AG09309 (cell line): ENCODE measurements at regions not wholly inside any gene's neighbourhood (a gene's known extent, or its start where the extent isn't known, plus 50 kb on each side); places are given as distances from the start of the nearest gene placed in this dataset.
"Not testable (repeated sequence)": the region's sequence is repeated elsewhere in the genome, so short reads cannot be mapped to it uniquely, and the experiment has no call there.

Experiments used
- DNase-seq: peaks from one replicate; pipeline ENCODE4 v3.0.0-alpha.2; 2010; ENCODE audit warnings: low read depth
- H3K4me3 ChIP-seq: 2 replicates; pipeline ENCODE4 v1.5.1; 2011; ENCODE audit warnings: mild to moderate bottlenecking, low read depth, low read length, moderate library complexity; ENCODE audit not compliant: control insufficient read depth
- TF ChIP-seq, protein P1 (sequence below): IDR thresholded peaks from 2 replicates; pipeline ENCODE4 v1.5.1; 2011; ENCODE audit warnings: mild to moderate bottlenecking, low read depth, low read length, inconsistent platforms; ENCODE audit not compliant: insufficient read depth, control insufficient read depth; ENCODE audit errors: missing control alignments

- TF ChIP-seq, protein P1, sequence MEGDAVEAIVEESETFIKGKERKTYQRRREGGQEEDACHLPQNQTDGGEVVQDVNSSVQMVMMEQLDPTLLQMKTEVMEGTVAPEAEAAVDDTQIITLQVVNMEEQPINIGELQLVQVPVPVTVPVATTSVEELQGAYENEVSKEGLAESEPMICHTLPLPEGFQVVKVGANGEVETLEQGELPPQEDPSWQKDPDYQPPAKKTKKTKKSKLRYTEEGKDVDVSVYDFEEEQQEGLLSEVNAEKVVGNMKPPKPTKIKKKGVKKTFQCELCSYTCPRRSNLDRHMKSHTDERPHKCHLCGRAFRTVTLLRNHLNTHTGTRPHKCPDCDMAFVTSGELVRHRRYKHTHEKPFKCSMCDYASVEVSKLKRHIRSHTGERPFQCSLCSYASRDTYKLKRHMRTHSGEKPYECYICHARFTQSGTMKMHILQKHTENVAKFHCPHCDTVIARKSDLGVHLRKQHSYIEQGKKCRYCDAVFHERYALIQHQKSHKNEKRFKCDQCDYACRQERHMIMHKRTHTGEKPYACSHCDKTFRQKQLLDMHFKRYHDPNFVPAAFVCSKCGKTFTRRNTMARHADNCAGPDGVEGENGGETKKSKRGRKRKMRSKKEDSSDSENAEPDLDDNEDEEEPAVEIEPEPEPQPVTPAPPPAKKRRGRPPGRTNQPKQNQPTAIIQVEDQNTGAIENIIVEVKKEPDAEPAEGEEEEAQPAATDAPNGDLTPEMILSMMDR: no peak
- H3K4me3 ChIP-seq: no peak overlapping the region
Observed at GRCh38 chr10:91091780-91092179, 128.7 kb upstream of the PCGF5 start.

GRCh38 chr10:91096274-91096673, 124.2 kb upstream of the PCGF5 start:
- TF ChIP-seq, protein P1: no peak
- H3K4me3 ChIP-seq: no peak overlapping the region
- DNase-seq: no peak

More at GRCh38 chr10:91091780-91092179, 128.7 kb upstream of the PCGF5 start:
- no peak for DNase-seq

DNA sequence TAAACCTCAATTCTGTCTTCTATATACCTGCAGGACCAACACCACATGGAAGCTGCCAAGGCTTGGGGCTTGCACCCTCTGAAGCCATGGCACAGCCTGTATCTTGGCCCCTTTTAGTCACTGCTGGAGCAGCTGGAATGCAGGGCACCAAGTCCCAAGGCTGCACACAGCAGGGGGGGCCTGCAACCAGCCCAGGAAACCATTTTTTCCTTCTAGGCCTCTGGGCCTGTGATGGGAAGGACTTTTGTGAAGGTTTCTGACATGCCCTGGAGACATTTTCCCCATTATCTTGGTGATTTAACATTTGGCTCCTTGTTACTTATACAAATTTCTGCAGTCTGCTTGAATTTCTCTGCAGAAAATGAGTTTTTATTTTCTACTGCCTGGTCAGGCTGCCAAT, 123.2 kb upstream of the PCGF5 start:
- TF ChIP-seq, protein P1: no peak
- no peak overlapping the region for H3K4me3 ChIP-seq

DNA sequence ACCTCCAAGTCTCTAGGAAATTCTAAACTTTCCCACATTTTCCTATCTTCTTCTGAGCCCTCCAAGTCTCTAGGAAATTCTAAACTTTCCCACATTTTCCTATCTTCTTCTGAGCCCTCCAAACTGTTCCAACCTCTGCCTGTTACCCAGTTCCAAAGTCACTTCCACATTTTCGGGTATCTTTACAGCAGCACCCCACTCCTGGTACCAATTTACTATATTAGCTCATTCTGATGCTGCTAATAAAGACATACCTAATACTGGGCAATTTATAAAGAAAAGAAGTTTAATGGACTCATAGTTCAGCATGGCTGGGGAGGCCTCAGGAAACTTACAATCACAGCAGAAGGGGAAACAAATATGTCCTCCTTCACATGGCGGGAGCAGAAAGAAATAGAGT, 122.4 kb upstream of the PCGF5 start:
- not testable (repeated sequence) for H3K4me3 ChIP-seq, DNase-seq

More for the DNA sequence above, 123.2 kb upstream of the PCGF5 start:
- no peak for DNase-seq

DNA sequence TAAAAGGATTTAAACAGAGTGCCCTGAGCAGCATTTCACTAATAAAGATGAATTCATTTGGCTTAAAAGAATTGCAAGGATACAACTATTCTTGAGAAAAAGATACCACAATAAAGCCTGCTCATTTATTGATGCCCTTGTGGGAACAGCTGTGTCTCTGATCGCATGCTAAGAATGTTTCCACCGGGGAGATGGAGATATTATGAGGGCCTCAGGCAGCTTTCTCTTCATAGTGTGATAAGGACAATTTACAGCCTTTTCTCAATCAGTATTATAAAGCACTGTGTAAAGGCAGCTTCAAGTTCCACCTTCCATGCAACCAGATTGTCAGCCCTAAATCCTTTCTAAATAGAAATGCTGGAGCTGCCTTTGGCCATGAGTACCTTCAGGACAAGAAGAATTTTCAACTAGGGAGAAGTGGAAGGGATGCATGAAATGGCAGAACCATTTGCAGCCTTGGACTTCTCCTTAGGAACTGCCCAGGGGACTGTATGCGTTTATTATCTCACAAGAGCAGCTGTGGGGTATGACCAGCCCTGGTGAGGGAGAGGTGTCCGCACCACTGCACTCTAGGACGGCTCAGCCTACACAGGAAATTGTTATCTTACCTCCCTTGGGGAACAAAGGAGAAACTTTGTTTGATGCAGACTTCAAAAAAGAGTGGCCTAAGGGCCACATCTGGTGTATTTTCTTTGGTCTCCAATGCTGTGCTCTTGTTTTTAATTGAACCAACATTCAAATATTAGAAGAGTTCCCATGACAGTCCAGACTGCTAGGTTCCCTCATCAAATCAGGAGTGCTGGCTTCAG, 116.9 kb upstream of the PCGF5 start:
- TF ChIP-seq, protein P1: no peak
- no peak for DNase-seq
- no peak overlapping the region for H3K4me3 ChIP-seq

DNA sequence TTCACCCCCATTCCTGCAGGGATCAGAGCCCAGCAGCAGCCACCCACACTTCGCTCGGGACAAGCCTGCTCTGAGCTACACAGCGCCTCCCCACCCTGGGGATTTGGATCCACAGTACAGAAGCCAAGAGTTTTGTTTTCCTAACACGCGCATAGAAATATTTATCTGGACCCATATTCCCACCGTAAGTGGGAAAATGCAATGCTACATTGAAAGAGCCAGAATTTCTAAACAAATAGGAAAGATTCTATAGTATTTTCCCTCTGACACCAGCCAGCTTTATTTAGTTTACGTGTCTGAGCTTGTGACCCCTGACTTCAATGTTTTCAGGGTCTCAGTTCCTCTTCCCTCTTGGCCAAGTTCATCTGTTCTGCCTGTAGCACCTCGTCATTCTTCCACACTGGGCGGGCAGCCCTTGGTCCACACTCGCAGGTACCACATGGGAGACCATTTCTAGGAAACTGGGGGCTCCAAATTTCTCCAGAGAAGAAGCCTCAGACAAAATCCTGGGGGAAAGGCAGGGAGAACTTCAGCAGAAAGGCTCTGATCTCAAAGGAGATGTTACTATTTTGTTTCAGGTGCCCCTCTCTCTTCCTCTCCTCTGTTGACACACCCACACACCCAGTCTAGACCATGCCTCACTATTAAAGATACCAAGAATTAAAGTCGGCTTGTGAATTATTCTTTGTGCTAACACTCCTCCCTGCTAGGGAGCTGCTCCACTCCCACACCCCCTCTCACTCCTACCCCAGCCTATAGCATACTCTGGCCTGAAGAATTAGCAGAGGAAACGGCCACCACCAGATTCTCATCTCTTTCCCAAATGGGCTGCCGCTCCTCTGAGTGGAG, 116.0 kb upstream of the PCGF5 start:
- TF ChIP-seq, protein P1: no peak
- no peak for DNase-seq
- H3K4me3 ChIP-seq: no peak overlapping the region

- H3K4me3 ChIP-seq: no peak overlapping the region
- no peak for DNase-seq
- TF ChIP-seq, protein P1: no peak
Observed at GRCh38 chr10:91105269-91105668, 115.2 kb upstream of the PCGF5 start.
